KMS-11 (cell line): ENCODE measurements at regions not wholly inside any gene's neighbourhood (a gene's known extent, or its start where the extent isn't known, plus 50 kb on each side); places are given as distances from the start of the nearest gene placed in this dataset.

ENCODE experiments used
- H2AFZ ChIP-seq: fragments of 200-600 bp; sonication (generic); 2 replicates; pipeline ENCODE4 v1.6.1; 2016; ENCODE audit warnings: antibody characterized with exemption, mixed run types, low read depth
- H3K27ac ChIP-seq: fragments of 200-600 bp; sonication (generic); 2 replicates; pipeline ENCODE4 v1.6.1; 2016; ENCODE audit warnings: mild to moderate bottlenecking, mixed run types
- H3K27me3 ChIP-seq: fragments of 200-600 bp; sonication (generic); 2 replicates; pipeline ENCODE4 v1.6.1; 2017; ENCODE audit warnings: mild to moderate bottlenecking, low read depth, mixed run types, moderate library complexity; ENCODE audit not compliant: insufficient read depth
- H3K36me3 ChIP-seq: fragments of 200-600 bp; sonication (generic); 2 replicates; pipeline ENCODE4 v1.6.1; 2017; ENCODE audit warnings: mild to moderate bottlenecking, mixed run types; ENCODE audit not compliant: insufficient read depth
- H3K4me1 ChIP-seq: fragments of 200-600 bp; sonication (generic); 2 replicates; pipeline ENCODE4 v1.6.1; 2016; ENCODE audit warnings: mild to moderate bottlenecking, low read depth, mixed run types; ENCODE audit not compliant: poor library complexity, severe bottlenecking
- H3K4me2 ChIP-seq: fragments of 200-600 bp; sonication (generic); 2 replicates; pipeline ENCODE4 v1.7.0; 2016; ENCODE audit warnings: mild to moderate bottlenecking, mixed run types
- H3K4me3 ChIP-seq: fragments of 200-600 bp; sonication (generic); IDR thresholded peaks from 2 replicates; pipeline ENCODE4 v1.6.1; 2017; ENCODE audit warnings: low read depth, low read length, mixed read lengths; ENCODE audit not compliant: insufficient read depth
- H3K79me2 ChIP-seq: fragments of 200-600 bp; sonication (generic); 2 replicates; pipeline ENCODE4 v1.6.1; 2016; ENCODE audit warnings: low read depth, mixed run types; ENCODE audit not compliant: insufficient read depth
- H3K9ac ChIP-seq: fragments of 200-600 bp; sonication (generic); 2 replicates; pipeline ENCODE4 v1.6.1; 2016; ENCODE audit warnings: mild to moderate bottlenecking, mixed run types
- H4K20me1 ChIP-seq: fragments of 200-600 bp; sonication (generic); 2 replicates; pipeline ENCODE4 v1.6.1; 2016; ENCODE audit warnings: mild to moderate bottlenecking, mixed run types; ENCODE audit not compliant: insufficient read depth
- CTCF ChIP-seq: fragments of 200-600 bp; sonication (generic); conservative IDR thresholded peaks from 2 replicates; pipeline ENCODE4 v1.6.1; 2017; ENCODE audit warnings: low read depth, mild to moderate bottlenecking, antibody characterized with exemption, low read length, moderate library complexity, mixed read lengths

GRCh38 chr6:44049163-44049988 lies 77.9 kb downstream of the MRPL14 start:
- TF ChIP-seq CTCF = no peak
- Histone ChIP-seq H2AFZ (peak overlapping the region; percentile 52), H3K9ac (peak overlapping the region; percentile 31; the same call in 1 of the 2 replicates)

GRCh38 chr6:44048277-44048676 lies 79.0 kb downstream of the MRPL14 start:
- peak overlapping the region; percentile 31; the same call in 1 of the 2 replicates for H3K9ac ChIP-seq
- no peak for TF ChIP-seq CTCF
- H3K27me3 ChIP-seq = no peaks in the 10 kb centered on the region
- H4K20me1 ChIP-seq = no peaks in the 10 kb centered on the region
- H3K36me3 ChIP-seq = no peaks in the 10 kb centered on the region
- H3K79me2 ChIP-seq = no peaks in the 10 kb centered on the region
- peak overlapping the region; percentile 63 for H3K4me2 ChIP-seq
- peaks cover 64% of the 10 kb centered on the region for H3K4me1 ChIP-seq
- H2AFZ ChIP-seq = peak overlapping the region; percentile 52; the same call in 1 of the 2 replicates
- H3K4me3 ChIP-seq = no peak overlapping the region
- peak overlapping the region; percentile 80 for H3K27ac ChIP-seq

More at GRCh38 chr6:44049163-44049988, 77.9 kb downstream of the MRPL14 start:
- Histone ChIP-seq H4K20me1 (no peaks in the 10 kb centered on the region), H3K4me1 (peaks cover 62% of the 10 kb centered on the region), H3K27ac (peak overlapping the region; percentile 80), H3K27me3 (no peaks in the 10 kb centered on the region), H3K79me2 (no peaks in the 10 kb centered on the region), H3K36me3 (no peaks in the 10 kb centered on the region), H3K4me2 (peak overlapping the region; percentile 63), H3K4me3 (no peak overlapping the region)

- Histone ChIP-seq H3K4me3 (no peak overlapping the region), H3K9ac (no peak overlapping the region), H4K20me1 (no peaks in the 10 kb centered on the region), H3K4me1 (peaks cover 64% of the 10 kb centered on the region), H3K27me3 (no peaks in the 10 kb centered on the region), H3K27ac (no peak overlapping the region; the same call in 1 of the 2 replicates), H3K4me2 (peak overlapping the region; percentile 63; the same call in 1 of the 2 replicates), H3K79me2 (no peaks in the 10 kb centered on the region), H3K36me3 (no peaks in the 10 kb centered on the region), H2AFZ (no peak overlapping the region; the same call in 1 of the 2 replicates)
- no peak for TF ChIP-seq CTCF
These were observed 79.5 kb downstream of the MRPL14 start for GRCh38 chr6:44047801-44048200.

- H3K4me1 ChIP-seq = peaks cover 61% of the 10 kb centered on the region
- H3K79me2 ChIP-seq = no peaks in the 10 kb centered on the region
- H3K27me3 ChIP-seq = no peaks in the 10 kb centered on the region
- TF ChIP-seq CTCF = no peak
- no peak overlapping the region for H3K27ac ChIP-seq
- H3K4me3 ChIP-seq = no peak overlapping the region
- H4K20me1 ChIP-seq = no peaks in the 10 kb centered on the region
- H2AFZ ChIP-seq = no peak overlapping the region
- H3K36me3 ChIP-seq = no peaks in the 10 kb centered on the region
- H3K4me2 ChIP-seq = no peak overlapping the region
- H3K9ac ChIP-seq = no peak overlapping the region
These were observed 80.1 kb downstream of the MRPL14 start for GRCh38 chr6:44047179-44047546.
